AG09309 (cell line): ENCODE measurements at regions not wholly inside any gene's neighbourhood (a gene's known extent, or its start where the extent isn't known, plus 50 kb on each side); places are given as distances from the start of the nearest gene placed in this dataset.

Source experiments
- DNase-seq: peaks from one replicate; pipeline ENCODE4 v3.0.0-alpha.2; 2010; ENCODE audit warnings: low read depth
- H3K4me3 ChIP-seq: 2 replicates; pipeline ENCODE4 v1.5.1; 2011; ENCODE audit warnings: mild to moderate bottlenecking, low read depth, low read length, moderate library complexity; ENCODE audit not compliant: control insufficient read depth
- TF ChIP-seq, protein P1 (sequence below): IDR thresholded peaks from 2 replicates; pipeline ENCODE4 v1.5.1; 2011; ENCODE audit warnings: mild to moderate bottlenecking, low read depth, low read length, inconsistent platforms; ENCODE audit not compliant: insufficient read depth, control insufficient read depth; ENCODE audit errors: missing control alignments

GRCh38 chr14:86797075-86797351 is 1196.0 kb downstream of the GALC start:
- DNase-seq = no peak
- TF ChIP-seq, protein P1, sequence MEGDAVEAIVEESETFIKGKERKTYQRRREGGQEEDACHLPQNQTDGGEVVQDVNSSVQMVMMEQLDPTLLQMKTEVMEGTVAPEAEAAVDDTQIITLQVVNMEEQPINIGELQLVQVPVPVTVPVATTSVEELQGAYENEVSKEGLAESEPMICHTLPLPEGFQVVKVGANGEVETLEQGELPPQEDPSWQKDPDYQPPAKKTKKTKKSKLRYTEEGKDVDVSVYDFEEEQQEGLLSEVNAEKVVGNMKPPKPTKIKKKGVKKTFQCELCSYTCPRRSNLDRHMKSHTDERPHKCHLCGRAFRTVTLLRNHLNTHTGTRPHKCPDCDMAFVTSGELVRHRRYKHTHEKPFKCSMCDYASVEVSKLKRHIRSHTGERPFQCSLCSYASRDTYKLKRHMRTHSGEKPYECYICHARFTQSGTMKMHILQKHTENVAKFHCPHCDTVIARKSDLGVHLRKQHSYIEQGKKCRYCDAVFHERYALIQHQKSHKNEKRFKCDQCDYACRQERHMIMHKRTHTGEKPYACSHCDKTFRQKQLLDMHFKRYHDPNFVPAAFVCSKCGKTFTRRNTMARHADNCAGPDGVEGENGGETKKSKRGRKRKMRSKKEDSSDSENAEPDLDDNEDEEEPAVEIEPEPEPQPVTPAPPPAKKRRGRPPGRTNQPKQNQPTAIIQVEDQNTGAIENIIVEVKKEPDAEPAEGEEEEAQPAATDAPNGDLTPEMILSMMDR = no peak
- no peak overlapping the region for H3K4me3 ChIP-seq

DNA sequence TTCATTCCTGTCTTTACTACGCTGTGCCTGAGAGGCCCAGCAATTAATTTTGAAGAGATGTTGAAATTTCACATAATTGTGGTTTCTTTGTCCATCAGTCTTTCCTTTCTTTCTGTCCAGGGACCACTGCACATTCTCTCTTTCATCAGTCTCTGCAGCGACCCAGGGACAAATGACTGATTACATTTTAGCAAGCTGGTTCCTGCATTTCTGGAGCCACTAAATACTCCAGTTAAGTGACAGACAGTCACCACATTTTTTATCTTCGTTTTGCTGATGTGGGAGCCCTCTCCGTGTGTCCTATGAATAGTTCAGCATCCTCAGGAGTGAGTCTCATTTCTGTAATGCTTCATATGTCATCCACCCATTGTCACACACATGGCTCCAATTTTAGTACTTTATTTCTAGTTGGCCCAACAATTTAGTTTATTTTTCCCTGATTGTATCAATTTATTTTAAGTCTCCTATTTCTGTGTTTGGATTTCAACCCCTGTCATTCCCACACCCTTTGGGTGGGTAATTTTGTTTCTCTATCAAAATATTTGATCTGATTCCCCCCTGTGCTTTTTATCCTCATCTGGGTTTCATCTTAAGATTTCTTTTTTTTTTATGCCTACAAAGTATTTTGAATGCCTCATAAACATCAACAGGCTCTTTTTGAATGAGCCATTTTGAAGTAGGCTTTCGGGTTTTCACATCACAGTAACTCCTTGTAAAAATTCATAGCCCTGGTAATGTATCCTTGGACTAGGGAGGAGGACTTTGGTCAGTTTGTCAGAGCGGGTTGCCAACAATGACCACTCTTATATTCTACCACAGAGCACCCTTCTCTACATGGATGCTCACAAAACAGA is 1196.5 kb downstream of the GALC start:
- no peak for DNase-seq
- H3K4me3 ChIP-seq = no peak overlapping the region
- TF ChIP-seq, protein P1 = no peak

DNA sequence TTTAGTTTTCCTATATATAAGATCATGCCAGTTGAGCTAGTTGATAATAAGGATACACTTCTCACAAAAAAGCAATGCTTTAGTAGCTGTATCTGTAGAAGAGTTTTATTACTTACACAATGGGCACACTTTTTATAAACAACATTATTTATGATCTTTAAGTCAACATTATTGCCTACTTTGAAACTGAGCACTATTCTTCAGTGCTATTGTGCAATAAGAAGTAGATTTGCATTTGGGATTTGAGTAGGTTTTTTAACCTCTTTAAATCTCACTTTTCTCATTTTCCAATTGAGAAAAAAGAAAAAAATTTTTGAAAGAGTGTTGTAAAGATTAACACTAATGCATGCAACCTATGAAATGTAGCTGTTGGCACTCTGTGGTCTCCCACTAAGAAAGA is 1198.3 kb downstream of the GALC start:
- no peak for DNase-seq
- H3K4me3 ChIP-seq = no peak overlapping the region
- TF ChIP-seq, protein P1 = no peak

DNA sequence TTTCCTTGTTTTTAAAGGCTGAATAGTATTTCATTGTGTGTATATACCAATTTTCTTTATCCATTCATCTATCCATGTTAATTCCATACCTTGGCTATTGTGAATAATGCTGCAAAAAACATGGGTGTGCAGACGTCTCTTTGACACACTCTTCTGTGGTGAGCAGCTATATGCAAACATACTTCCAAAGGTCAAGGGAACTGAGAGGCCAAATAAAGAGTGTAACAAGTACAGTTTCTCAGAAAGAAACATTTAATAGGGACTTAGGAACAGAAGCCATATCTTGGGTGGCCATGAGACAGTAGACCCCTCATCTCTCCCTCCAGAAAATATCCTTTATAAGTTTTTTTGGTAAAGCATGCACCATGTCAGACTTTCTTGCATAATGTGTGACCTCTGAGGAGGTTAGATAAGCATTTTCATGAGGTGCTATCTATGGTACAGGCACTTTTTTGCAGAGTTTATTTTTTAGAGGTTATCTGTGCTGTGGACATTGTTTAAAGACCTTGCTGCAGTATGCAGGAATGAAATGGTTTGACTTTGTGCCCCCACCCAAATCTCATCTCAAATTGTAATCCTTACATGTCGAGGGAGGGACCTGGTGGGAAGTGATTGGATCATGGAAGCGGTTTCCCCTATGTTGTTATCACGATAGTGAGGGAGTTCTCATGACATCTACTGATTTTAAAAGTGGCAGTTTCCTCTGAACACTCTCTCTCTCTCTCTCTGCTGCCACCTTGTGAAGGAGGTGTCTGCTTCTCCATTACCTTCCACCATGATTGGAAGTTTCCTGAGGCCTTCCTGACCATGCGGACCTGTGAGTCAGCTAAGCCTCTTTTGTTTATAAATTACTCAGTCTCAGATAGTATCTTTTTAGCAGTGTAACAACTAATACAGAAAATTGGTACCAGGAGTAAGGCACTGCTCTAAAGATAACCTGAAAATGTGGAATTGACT is 1202.3 kb downstream of the GALC start:
- TF ChIP-seq, protein P1 = no peak
- no peak overlapping the region for H3K4me3 ChIP-seq
- DNase-seq = no peak

- no peak for DNase-seq
- H3K4me3 ChIP-seq = no peak overlapping the region
- TF ChIP-seq, protein P1 = no peak
These were observed 1204.8 kb downstream of the GALC start for GRCh38 chr14:86788224-86788623.

DNA sequence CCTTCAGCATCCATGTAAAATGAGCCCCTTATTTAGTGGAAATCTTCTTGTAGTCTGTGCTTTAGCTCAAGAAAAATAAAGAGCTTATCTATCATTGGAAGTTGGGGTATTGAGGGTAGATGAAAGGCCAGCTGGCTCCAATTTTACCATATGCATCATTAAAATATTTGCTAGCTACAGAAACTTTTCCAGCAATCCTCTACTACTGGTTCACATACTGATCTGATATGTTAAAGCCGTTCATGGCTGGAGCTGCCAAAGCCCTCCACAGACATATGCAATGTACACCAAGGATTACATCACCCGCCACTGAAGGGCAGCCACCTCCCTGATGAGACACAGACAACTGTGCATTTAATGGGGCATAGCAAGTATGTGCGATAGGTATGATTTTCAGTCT is 1205.3 kb downstream of the GALC start:
- no peak overlapping the region for H3K4me3 ChIP-seq
- TF ChIP-seq, protein P1 = no peak
- no peak for DNase-seq
